ENCODE measurements at regions not wholly inside any gene's neighbourhood (a gene's known extent, or its start where the extent isn't known, plus 50 kb on each side); places are given as distances from the start of the nearest gene placed in this dataset.

DNA sequence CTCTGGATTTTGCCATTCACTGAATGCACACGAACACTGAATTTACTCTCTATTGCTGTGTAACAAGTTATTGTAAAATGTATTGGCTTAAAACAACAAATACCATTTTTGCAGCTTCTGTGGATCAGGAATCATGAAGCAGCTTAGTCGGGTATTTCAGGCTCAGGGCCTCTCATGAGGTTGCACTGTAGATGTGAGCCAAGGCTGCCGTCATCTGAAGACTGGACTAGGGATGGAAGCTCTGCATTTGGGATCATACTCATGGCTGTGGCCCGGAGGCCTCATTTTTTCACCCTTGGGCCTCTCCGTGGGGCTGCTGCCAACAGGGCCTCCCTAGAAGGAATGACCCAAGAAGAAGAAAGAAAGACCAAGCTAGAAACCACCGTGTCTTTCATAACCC is 492.4 kb upstream of the CDH4 start:
- Histone ChIP-seq H3K4me2 (ENCODE audit: low read depth, low read length, poor library complexity, severe bottlenecking) (no peak overlapping the region), H3K27ac (ENCODE audit: low read depth, low read length) (no peak overlapping the region), H3K9me3 (ENCODE audit: insufficient read depth, low read length) (no peaks in the 10 kb centered on the region), H3K9ac (ENCODE audit: low read length) (no peak overlapping the region), H3F3A (ENCODE audit: insufficient read depth) (no peaks in the 10 kb centered on the region), H2AFZ (ENCODE audit: low read depth, low read length, severe bottlenecking) (no peak overlapping the region), H3K4me3 (ENCODE audit: insufficient read depth, low read length, poor library complexity, severe bottlenecking) (no peak overlapping the region), H3K36me3 (ENCODE audit: low read length) (no peaks in the 10 kb centered on the region), H3K9me2 (replicated peaks; ENCODE audit: insufficient read depth, low read length) (no peaks in the 10 kb centered on the region), H3K79me2 (ENCODE audit: insufficient read depth, low read length) (no peaks in the 10 kb centered on the region), H3K27me3 (ENCODE audit: low read length) (no peaks in the 10 kb centered on the region), H4K20me1 (ENCODE audit: low read depth, low read length) (no peaks in the 10 kb centered on the region)
- no peak for TF ChIP-seq EZH2phosphoT487 (conservative IDR thresholded peaks at IDR 0.05; ENCODE audit: low read length)
- TF ChIP-seq, protein P1, sequence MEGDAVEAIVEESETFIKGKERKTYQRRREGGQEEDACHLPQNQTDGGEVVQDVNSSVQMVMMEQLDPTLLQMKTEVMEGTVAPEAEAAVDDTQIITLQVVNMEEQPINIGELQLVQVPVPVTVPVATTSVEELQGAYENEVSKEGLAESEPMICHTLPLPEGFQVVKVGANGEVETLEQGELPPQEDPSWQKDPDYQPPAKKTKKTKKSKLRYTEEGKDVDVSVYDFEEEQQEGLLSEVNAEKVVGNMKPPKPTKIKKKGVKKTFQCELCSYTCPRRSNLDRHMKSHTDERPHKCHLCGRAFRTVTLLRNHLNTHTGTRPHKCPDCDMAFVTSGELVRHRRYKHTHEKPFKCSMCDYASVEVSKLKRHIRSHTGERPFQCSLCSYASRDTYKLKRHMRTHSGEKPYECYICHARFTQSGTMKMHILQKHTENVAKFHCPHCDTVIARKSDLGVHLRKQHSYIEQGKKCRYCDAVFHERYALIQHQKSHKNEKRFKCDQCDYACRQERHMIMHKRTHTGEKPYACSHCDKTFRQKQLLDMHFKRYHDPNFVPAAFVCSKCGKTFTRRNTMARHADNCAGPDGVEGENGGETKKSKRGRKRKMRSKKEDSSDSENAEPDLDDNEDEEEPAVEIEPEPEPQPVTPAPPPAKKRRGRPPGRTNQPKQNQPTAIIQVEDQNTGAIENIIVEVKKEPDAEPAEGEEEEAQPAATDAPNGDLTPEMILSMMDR (IDR thresholded peaks at IDR 0.05; ENCODE audit: insufficient read depth, low read length, poor library complexity, severe bottlenecking) = no peak

DNA sequence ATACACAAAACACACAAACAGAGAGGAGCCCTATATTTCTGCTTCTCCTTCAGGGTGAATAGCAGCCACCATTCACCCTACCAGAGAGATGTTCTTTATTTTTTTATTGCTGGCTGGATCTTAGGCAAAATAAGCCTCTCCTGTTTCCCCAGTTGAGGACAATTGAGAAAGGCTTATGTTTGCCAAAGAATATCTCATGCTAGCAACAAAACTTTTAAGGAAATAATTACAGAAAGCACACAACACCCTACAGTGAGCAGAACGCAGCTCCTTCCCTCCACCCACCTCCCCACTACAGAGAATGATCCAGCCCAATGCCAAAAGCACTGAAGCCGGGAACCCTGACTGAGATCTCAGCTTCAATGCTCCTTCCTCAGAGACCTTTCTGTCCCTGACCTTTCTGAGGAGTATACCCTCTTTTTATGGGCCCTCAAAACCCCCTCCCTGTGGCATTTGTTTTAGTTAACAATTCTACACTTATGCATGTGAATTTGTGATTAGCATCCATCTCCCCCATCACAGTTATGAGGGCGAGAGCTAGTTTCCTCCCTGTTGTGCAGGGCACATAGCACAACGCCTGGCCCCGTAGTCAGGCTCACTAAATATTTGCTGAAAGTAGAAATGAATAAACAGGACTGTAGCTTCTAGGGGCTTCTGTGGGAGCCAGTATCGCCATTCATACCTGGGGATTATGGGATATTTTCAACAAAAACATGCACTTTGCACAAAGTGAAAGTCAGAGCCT is 491.6 kb upstream of the CDH4 start:
- Histone ChIP-seq H3K27ac (ENCODE audit: low read depth, low read length) (no peak overlapping the region), H2AFZ (ENCODE audit: low read depth, low read length, severe bottlenecking) (no peak overlapping the region), H3K4me3 (ENCODE audit: insufficient read depth, low read length, poor library complexity, severe bottlenecking) (no peak overlapping the region), H3K27me3 (ENCODE audit: low read length) (no peaks in the 10 kb centered on the region), H3K9ac (ENCODE audit: low read length) (no peak overlapping the region), H3K9me2 (replicated peaks; ENCODE audit: insufficient read depth, low read length) (no peaks in the 10 kb centered on the region), H3K4me2 (ENCODE audit: low read depth, low read length, poor library complexity, severe bottlenecking) (no peak overlapping the region), H4K20me1 (ENCODE audit: low read depth, low read length) (no peaks in the 10 kb centered on the region), H3F3A (ENCODE audit: insufficient read depth) (no peaks in the 10 kb centered on the region), H3K9me3 (ENCODE audit: insufficient read depth, low read length) (no peaks in the 10 kb centered on the region), H3K36me3 (ENCODE audit: low read length) (no peaks in the 10 kb centered on the region), H3K79me2 (ENCODE audit: insufficient read depth, low read length) (no peaks in the 10 kb centered on the region)
- TF ChIP-seq, protein P1 (IDR thresholded peaks at IDR 0.05; ENCODE audit: insufficient read depth, low read length, poor library complexity, severe bottlenecking) = no peak
- TF ChIP-seq EZH2phosphoT487 (conservative IDR thresholded peaks at IDR 0.05; ENCODE audit: low read length) = no peak

DNA sequence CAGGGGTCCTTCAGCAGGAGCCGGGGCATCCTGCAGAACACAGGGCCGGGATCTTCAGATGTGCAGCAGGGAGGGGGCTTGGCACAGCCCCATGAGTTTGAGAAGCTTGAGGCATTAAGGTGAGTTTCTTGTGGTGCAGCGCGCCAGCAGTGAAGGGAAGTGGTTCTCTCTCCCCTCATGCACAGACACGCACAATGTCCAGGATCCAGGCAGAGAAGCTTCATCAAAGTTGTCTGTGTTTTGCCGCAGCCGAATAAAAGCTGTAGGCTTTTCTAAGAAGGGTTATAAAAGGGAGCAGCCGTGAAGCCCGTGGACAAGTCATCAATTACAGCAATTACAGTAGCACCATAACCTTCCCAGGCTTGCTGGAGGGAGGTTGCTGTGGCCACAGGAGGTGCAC is 491.0 kb upstream of the CDH4 start:
- H2AFZ ChIP-seq (ENCODE audit: low read depth, low read length, severe bottlenecking) = no peak overlapping the region

More for the DNA sequence above, 491.0 kb upstream of the CDH4 start:
- Histone ChIP-seq H3K4me3 (ENCODE audit: insufficient read depth, low read length, poor library complexity, severe bottlenecking) (no peak overlapping the region), H3K9me2 (replicated peaks; ENCODE audit: insufficient read depth, low read length) (no peaks in the 10 kb centered on the region), H3F3A (ENCODE audit: insufficient read depth) (no peaks in the 10 kb centered on the region), H3K36me3 (ENCODE audit: low read length) (no peaks in the 10 kb centered on the region), H3K79me2 (ENCODE audit: insufficient read depth, low read length) (no peaks in the 10 kb centered on the region), H3K27me3 (ENCODE audit: low read length) (no peaks in the 10 kb centered on the region), H4K20me1 (ENCODE audit: low read depth, low read length) (no peaks in the 10 kb centered on the region), H3K9ac (ENCODE audit: low read length) (no peak overlapping the region), H3K27ac (ENCODE audit: low read depth, low read length) (no peak overlapping the region), H3K9me3 (ENCODE audit: insufficient read depth, low read length) (no peaks in the 10 kb centered on the region), H3K4me2 (ENCODE audit: low read depth, low read length, poor library complexity, severe bottlenecking) (no peak overlapping the region)
- TF ChIP-seq EZH2phosphoT487 (conservative IDR thresholded peaks at IDR 0.05; ENCODE audit: low read length) = no peak
- TF ChIP-seq, protein P1 (IDR thresholded peaks at IDR 0.05; ENCODE audit: insufficient read depth, low read length, poor library complexity, severe bottlenecking) = no peak
